ENCODE measurements at regions not wholly inside any gene's neighbourhood (a gene's known extent, or its start where the extent isn't known, plus 50 kb on each side); places are given as distances from the start of the nearest gene placed in this dataset.

DNA sequence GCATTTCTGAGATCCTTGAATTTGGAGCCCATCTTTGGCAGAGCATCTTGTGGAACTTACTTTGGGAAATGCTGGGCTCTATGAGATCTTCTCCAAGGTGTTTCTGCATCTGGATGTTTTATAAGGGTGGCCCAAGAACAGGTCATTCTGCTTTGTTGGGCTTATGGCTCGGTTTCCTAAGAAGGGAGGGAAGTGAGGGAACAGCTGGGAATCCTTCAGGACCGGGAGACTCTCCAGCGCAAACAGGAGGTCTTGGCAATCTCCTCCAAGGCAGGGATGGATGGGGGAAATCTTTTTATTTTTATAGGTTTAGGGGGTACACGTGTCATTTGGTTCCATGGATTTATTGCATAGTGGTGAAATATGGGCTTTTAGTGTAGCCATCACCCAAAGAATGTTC lies 54.7 kb downstream of the IRX3 start:
- DNase-seq, result no peak

- DNase-seq, result no peak
Observed at GRCh38 chr16:54231336-54231735, 55.3 kb downstream of the IRX3 start.

DNA sequence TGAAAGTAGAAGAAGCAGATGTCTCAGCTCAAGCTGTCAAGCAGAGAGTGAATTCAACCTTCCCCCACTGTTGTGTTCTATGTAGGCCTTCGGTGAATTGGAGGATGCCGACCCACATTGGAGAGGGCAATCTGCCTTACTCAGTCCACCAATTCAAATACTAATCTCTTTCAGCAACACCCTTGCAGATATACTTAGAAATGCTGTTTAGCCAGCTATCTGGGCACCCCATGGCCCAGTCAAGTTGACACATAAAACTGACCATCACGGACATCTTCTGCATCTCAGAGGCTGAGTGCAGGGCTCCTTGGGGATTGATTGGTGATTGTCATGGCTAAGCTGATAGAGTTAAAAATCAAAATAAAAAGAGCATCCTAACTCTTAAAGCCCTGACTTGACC lies 58.3 kb downstream of the IRX3 start:
- DNase-seq, result no peak

DNA sequence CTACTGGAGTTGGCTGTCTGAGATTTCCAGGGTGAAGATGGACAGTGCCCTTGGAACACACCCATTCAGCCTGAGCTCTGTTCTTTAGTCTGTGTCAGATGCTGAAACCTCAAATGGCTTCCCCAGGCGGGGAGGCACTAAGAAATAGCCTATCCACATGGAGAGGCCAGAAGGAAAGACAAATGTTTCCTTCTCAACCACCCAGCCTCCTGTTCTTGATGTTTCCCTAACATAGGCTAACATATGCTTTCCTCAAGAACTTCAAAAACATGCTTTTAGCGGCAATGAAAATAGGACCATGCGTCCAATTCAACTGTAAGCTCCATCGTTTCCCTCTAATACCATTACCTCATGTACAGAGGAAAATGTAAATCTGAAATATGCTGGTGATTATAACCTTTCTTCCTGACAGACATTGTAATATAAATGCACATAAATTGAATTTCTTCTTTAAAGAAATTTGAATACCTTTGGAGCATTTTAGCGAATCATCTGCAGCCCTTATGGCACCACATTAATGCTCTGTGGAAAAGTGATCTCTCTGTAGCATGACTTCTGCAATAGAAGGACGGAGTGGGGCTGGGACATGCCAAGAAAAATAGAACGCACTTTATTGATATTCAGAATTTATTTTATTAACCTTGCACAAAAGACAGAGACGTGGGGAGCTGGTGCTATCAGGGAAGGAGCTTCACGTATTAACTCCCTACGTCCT lies 60.1 kb downstream of the IRX3 start:
- no peak for DNase-seq

- DNase-seq, result no peak
Observed at GRCh38 chr16:54219709-54220108, 66.9 kb downstream of the IRX3 start.

DNA sequence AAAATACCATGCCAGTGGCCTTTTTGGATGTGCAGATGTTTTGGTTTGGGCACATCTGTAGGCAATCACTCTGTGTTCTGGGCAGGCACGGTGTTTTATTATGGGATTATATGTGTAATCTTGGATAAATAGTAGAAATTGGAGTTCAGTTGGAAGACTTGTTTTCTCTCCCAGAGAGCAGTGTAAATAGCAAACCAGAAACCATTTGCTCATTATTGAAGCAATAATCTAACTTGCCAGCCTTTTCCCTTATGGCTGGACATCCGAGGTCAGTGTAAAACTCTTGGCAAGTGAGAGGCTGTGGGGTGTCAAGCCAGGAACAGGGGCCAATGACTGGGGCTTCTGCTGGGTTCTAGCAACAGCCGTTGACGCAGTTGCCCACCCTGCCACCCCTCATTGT lies 69.9 kb downstream of the IRX3 start:
- no peak for DNase-seq

DNA sequence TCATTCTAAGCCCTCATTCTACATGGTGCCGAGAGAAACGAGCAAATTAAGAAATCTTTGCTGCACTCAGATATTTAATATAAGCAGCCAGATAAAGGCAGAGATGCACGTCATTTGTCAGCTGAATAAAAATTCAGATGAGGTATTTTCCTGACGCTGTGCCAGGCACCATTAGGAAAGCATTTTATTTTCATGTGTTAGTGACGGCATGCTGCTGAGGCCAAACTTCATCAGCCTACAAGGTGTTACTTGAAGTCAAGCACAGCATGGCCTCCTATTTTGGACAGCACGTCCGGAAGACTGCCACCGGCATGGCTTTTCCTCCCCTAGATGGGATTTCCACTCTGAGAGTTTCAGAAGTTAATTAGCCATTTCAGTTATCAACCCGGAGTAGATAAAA lies 70.3 kb downstream of the IRX3 start:
- DNase-seq, result no peak

- DNase-seq, result no peak
Observed at GRCh38 chr16:54215471-54215870, 71.1 kb downstream of the IRX3 start.

- DNase-seq, result no peak
Observed at GRCh38 chr16:54213322-54213721, 73.3 kb downstream of the IRX3 start.

DNA sequence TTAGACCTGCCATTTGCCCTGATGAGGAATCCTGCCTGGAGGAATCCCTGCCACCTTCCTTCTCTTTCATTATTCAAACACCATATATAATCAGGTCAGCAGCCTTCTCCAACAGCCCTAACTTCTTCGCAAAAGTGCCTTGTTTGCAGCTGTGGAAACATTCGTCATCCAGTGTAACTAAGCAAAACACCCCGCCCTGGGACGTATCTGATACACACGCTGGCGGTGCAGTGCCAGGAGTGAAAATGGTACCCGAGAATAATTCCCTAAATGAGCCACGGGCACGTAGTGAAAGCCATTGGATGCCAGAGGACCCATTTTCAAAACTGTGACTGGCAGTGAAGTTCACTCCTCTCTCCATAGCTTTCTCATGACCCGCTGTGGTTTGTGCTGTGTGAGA lies 73.7 kb downstream of the IRX3 start:
- DNase-seq, result no peak

DNA sequence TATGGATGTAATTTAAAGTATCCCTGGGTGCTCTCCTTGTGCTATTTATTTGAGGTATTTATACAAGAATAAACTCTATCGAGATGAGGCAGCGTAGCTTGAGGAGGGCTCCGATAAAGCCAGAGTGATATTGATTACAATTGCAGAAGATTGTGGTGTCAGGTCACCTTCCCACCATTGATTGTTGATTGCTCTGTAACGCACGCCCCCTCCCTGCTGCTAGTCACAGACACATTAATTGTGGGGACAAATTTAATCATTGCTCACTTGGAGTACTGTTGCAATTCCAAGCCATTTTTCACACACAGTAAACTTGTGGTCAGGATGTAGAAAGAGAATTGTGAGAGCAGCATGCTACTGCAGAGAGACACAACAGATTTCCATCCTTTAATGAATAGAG lies 75.4 kb downstream of the IRX3 start:
- DNase-seq, result no peak

GRCh38 chr16:54210452-54211125 lies 76.0 kb downstream of the IRX3 start:
- DNase-seq, result no peak

- DNase-seq, result no peak
Observed at GRCh38 chr16:54208237-54208636, 78.3 kb downstream of the IRX3 start.

- peak; percentile 21 for DNase-seq
Observed at GRCh38 chr16:54207837-54208236, 78.8 kb downstream of the IRX3 start.

DNA sequence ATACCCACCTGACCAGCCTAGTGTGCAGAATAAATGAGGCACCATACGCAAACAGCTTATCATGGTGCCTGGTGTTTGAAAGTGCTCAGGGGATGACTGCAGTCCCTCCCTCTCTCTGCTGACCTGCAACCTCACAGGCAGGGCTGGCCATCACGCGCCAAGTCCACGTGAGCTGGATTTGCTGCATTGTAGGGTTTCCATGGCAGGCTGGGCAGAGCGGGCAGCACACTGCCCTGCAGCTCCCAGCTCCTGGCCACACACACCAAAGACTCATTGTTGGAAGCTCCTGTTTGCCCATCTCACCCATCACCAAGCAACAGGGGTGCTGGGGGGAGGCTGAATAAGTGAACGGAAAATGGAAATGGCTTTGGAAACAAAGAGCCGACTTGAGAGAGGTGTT lies 81.8 kb downstream of the IRX3 start:
- DNase-seq, result no peak

- no peak for DNase-seq
Observed at GRCh38 chr16:54203851-54204505, 82.6 kb downstream of the IRX3 start.

GRCh38 chr16:54203384-54203783 lies 83.2 kb downstream of the IRX3 start:
- DNase-seq, result no peak
